SU-DHL-6 (cell line): ENCODE measurements at regions not wholly inside any gene's neighbourhood (a gene's known extent, or its start where the extent isn't known, plus 50 kb on each side); places are given as distances from the start of the nearest gene placed in this dataset.

Experiments used
- CTCF ChIP-seq: fragments of 200-600 bp; sonication (generic); IDR thresholded peaks from one replicate; pipeline ENCODE4 v1.5.1; 2017; ENCODE audit warnings: antibody characterized with exemption, mild to moderate bottlenecking, low read length, moderate library complexity; ENCODE audit not compliant: insufficient read depth, poor library complexity, severe bottlenecking
- EZH2phosphoT487 ChIP-seq: fragments of 200-600 bp; sonication (generic), shearing (Covaris generic); conservative IDR thresholded peaks from 2 replicates; pipeline ENCODE4 v1.6.1; 2018; ENCODE audit warnings: mild to moderate bottlenecking, antibody characterized with exemption, low read length, moderate library complexity, mixed read lengths

GRCh38 chr11:15519124-15519791, 404.5 kb downstream of the INSC start:
- TF ChIP-seq CTCF (no peak), EZH2phosphoT487 (no peak)
